A673 (cell line): ENCODE measurements at regions not wholly inside any gene's neighbourhood (a gene's known extent, or its start where the extent isn't known, plus 50 kb on each side); places are given as distances from the start of the nearest gene placed in this dataset.

ENCODE experiments used
- EZH2 ChIP-seq: fragments of 200-600 bp; sonication (generic); IDR thresholded peaks from 2 replicates; pipeline ENCODE4 v1.6.1; 2017; ENCODE audit warnings: borderline replicate concordance, low read depth, mild to moderate bottlenecking, mixed read lengths, antibody characterized with exemption, low read length; ENCODE audit not compliant: poor library complexity, severe bottlenecking
- TF ChIP-seq, protein P1 (sequence below): fragments of 300-800, 200-600 bp; sonication (generic); conservative IDR thresholded peaks from 2 replicates; pipeline ENCODE4 v1.5.1; 2017; ENCODE audit warnings: low read depth, mild to moderate bottlenecking, antibody characterized with exemption, low read length, moderate library complexity, mixed read lengths

DNA sequence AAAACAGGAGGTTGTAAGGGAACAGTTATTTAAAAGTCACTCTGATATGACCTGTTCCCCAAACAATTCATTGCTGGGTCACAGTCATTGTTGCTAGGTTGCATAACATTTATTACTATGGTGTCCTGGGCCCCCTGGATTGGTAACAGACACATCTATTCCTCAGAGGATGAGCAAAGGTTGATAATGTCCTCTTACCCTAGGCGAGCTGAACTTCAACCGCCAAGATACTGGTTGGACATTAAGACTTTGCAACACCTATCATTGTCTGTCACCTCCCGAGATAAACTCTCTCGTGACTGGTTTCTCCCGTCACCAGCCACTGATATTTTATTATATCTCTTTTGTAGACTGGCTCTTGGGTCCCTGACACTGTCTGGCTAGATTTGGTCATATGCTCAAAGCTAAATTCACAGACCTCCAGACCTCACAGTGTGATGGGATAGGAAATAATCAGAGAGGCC, 361.3 kb downstream of the ZNF521 start:
- TF ChIP-seq, protein P1, sequence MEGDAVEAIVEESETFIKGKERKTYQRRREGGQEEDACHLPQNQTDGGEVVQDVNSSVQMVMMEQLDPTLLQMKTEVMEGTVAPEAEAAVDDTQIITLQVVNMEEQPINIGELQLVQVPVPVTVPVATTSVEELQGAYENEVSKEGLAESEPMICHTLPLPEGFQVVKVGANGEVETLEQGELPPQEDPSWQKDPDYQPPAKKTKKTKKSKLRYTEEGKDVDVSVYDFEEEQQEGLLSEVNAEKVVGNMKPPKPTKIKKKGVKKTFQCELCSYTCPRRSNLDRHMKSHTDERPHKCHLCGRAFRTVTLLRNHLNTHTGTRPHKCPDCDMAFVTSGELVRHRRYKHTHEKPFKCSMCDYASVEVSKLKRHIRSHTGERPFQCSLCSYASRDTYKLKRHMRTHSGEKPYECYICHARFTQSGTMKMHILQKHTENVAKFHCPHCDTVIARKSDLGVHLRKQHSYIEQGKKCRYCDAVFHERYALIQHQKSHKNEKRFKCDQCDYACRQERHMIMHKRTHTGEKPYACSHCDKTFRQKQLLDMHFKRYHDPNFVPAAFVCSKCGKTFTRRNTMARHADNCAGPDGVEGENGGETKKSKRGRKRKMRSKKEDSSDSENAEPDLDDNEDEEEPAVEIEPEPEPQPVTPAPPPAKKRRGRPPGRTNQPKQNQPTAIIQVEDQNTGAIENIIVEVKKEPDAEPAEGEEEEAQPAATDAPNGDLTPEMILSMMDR, result no peak
- TF ChIP-seq EZH2, result no peak
